GM12891 (cell line): ENCODE measurements at regions not wholly inside any gene's neighbourhood (a gene's known extent, or its start where the extent isn't known, plus 50 kb on each side); places are given as distances from the start of the nearest gene placed in this dataset.

ENCODE experiments used
- POLR2A ChIP-seq: IDR thresholded peaks from 2 replicates; pipeline ENCODE4 v1.6.1; 2011; ENCODE audit warnings: low read depth, low read length, control low read depth
- POLR2AphosphoS5 ChIP-seq: IDR thresholded peaks from 2 replicates; pipeline ENCODE4 v1.6.1; 2011; ENCODE audit warnings: low read depth, low read length, control low read depth

DNA sequence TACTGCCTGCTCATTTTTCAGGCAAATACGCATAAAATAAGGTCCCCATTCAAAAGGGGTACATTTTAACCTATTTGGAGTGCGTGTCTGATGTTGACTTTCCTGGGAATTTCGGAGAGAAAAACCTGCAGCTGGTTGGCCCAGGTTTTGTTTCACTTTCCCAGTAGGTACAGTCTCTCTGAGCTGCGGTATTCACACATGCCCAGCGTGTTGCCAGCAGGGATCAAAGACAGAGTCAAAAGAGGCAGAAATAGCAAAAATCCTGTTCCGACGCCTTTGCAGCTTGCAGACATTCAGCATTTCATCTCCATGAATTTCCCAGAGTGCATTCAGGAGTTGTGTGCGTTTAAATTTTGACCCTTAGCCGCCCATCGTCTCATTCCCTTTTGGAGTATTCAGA lies 855.4 kb upstream of the CELF4 start:
- TF ChIP-seq POLR2A: no peak
- TF ChIP-seq POLR2AphosphoS5: no peak
